Activated CD8-positive, alpha-beta T cell treated with anti-CD3 and anti-CD28 coated beads for 36 hours (primary cell): ENCODE measurements at regions not wholly inside any gene's neighbourhood (a gene's known extent, or its start where the extent isn't known, plus 50 kb on each side); places are given as distances from the start of the nearest gene placed in this dataset.

Source experiments
- ATAC-seq: fragments of 200-7000 bp; cut with Tn5 transposase; one replicate; pipeline ENCODE4 v1.10.0; 2021; ENCODE audit warnings: mild to moderate bottlenecking, moderate library complexity
- CTCF ChIA-PET: fragments of 350-600 bp; sonication (Branson Sonifier 250); formaldehyde crosslinking; loops from one replicate; lab custom pipeline; 2021; ENCODE audit warnings: antibody characterized with exemption; lab: Charles Lee
- POLR2A ChIA-PET: fragments of 350-600 bp; sonication (Branson Sonifier 250); formaldehyde crosslinking; loops from one replicate; lab custom pipeline; 2021; ENCODE audit warnings: antibody characterized with exemption; lab: Charles Lee
- DNase-seq: peaks from one replicate; pipeline ENCODE4 v3.0.0-alpha.2; 2020
- H3K27ac Mint-ChIP-seq: one replicate; pipeline ENCODE4 v1.8.0; 2021; ENCODE audit warnings: mild to moderate bottlenecking, mixed read lengths
- H3K27me3 Mint-ChIP-seq: one replicate; pipeline ENCODE4 v1.8.0; 2021; ENCODE audit warnings: mixed read lengths
- H3K36me3 Mint-ChIP-seq: one replicate; pipeline ENCODE4 v1.8.0; 2021; ENCODE audit warnings: low read depth, mixed read lengths
- H3K4me1 Mint-ChIP-seq: one replicate; pipeline ENCODE4 v1.8.0; 2021; ENCODE audit warnings: low read depth, mixed read lengths
- H3K4me3 Mint-ChIP-seq: one replicate; pipeline ENCODE4 v1.8.0; 2021; ENCODE audit warnings: mild to moderate bottlenecking, moderate library complexity, mixed read lengths
- H3K9me3 Mint-ChIP-seq: one replicate; pipeline ENCODE4 v1.8.0; 2021; ENCODE audit warnings: mixed read lengths
- intact Hi-C: fragments of 100-400 bp; cut with micrococcal nuclease; formaldehyde crosslinking; loops from one replicate; pipeline ENCODE4 v1.10.0; 2022
- TF ChIP-seq, protein P1 (sequence below): fragments of 200-600 bp; IDR thresholded peaks from one replicate; pipeline ENCODE4 v1.8.0; 2022; ENCODE audit warnings: antibody characterized with exemption, mild to moderate bottlenecking

DNA sequence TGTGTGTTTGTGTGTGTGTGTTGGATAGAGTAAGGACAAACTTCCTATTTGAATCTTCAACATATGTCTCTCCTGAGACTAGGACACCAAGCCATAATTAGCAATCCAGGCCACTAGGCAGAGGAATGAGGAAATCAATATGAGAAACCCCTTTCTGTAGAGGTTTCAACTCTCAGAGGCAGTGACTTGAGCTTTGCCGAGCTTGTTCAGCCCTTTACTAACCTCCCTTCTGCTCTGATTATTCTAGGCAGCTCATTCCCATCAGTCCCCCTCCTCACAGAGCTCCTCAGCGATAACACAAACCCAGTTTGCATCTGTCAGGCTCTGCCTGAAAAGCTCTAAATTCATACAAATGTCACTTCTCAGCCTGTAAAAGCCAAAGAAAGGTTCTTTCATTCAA lies 1030.3 kb downstream of the CDH8 start:
- no peak for DNase-seq
- ATAC-seq, result no peak
- ChIA-PET POLR2A (no interaction called here), CTCF (no interaction called here)
- TF ChIP-seq, protein P1, sequence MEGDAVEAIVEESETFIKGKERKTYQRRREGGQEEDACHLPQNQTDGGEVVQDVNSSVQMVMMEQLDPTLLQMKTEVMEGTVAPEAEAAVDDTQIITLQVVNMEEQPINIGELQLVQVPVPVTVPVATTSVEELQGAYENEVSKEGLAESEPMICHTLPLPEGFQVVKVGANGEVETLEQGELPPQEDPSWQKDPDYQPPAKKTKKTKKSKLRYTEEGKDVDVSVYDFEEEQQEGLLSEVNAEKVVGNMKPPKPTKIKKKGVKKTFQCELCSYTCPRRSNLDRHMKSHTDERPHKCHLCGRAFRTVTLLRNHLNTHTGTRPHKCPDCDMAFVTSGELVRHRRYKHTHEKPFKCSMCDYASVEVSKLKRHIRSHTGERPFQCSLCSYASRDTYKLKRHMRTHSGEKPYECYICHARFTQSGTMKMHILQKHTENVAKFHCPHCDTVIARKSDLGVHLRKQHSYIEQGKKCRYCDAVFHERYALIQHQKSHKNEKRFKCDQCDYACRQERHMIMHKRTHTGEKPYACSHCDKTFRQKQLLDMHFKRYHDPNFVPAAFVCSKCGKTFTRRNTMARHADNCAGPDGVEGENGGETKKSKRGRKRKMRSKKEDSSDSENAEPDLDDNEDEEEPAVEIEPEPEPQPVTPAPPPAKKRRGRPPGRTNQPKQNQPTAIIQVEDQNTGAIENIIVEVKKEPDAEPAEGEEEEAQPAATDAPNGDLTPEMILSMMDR, result no peak
- Mint-ChIP-seq H3K9me3 (peaks cover 10% of the 10 kb centered on the region), H3K36me3 (no peaks in the 10 kb centered on the region), H3K4me1 (no peaks in the 10 kb centered on the region), H3K4me3 (no peak overlapping the region), H3K27me3 (no peaks in the 10 kb centered on the region), H3K27ac (no peak overlapping the region)
- intact Hi-C loops, result no loop called here

DNA sequence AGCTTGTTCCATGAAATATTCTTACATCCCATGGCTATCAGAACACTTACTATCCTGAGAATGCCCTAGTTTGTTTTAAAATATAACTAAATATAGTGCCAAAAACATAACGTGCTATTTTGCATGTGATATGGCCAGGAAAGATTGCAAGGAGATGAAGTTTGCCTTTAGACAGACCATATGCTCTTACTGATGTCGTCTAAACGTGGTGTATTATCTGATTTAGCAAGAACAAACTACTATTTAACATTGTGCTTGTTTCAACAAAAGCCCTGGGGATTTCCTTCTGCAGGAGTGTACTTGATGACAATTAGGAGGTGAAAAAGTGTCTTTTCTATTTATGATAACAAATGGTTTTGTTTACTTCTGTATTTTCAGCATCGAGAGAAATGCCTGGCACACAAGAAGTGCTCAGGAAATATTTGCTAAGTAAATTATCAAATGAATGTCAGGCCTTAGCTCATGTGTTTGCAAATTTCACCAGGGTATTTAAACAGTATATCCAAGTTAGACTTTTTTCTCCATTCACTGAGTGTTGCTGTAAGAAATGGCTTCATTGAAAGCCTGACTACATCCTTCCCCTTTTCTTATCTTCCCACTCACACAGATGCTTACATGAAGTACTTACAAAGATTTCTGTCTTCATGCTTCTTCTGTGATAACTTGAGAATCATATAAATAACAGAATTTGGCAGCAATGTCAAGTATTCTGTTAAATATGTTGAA lies 1033.6 kb downstream of the CDH8 start:
- no peaks in the 10 kb centered on the region for H3K36me3 Mint-ChIP-seq
- no peak overlapping the region for H3K4me3 Mint-ChIP-seq
- TF ChIP-seq, protein P1, result no peak
- intact Hi-C loops, result no loop called here
- H3K9me3 Mint-ChIP-seq, result peaks cover 7% of the 10 kb centered on the region
- POLR2A ChIA-PET, result no interaction called here
- DNase-seq (no peak), ATAC-seq (no peak)
- no peaks in the 10 kb centered on the region for H3K27me3 Mint-ChIP-seq
- no peak overlapping the region for H3K27ac Mint-ChIP-seq
- CTCF ChIA-PET, result no interaction called here
- H3K4me1 Mint-ChIP-seq, result no peaks in the 10 kb centered on the region

DNA sequence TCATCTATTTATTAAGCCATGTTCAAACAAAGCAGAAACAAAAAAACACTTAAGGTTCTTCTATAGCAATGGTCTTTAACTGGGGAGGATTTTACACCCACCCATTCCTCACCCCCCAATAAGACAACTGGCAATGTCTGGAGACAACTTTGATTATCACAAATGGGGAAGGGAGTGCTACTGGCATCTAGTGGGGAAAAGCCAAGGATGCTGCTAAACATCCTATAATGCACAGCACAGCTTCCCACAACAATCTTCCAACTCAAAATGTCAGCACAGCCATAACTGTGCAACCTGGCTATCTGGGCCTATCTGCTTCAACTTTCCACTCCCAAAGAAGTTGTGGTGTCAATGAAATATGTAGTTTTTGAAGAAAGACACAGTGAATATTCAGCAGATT lies 1044.4 kb downstream of the CDH8 start:
- DNase-seq (no peak), ATAC-seq (no peak)
- Mint-ChIP-seq H3K9me3 (peaks cover 12% of the 10 kb centered on the region), H3K4me3 (no peak overlapping the region), H3K27me3 (no peaks in the 10 kb centered on the region), H3K4me1 (no peaks in the 10 kb centered on the region), H3K27ac (no peak overlapping the region), H3K36me3 (no peaks in the 10 kb centered on the region)
- ChIA-PET POLR2A (no interaction called here), CTCF (no interaction called here)
- TF ChIP-seq, protein P1, result no peak
- intact Hi-C loops, result no loop called here

DNA sequence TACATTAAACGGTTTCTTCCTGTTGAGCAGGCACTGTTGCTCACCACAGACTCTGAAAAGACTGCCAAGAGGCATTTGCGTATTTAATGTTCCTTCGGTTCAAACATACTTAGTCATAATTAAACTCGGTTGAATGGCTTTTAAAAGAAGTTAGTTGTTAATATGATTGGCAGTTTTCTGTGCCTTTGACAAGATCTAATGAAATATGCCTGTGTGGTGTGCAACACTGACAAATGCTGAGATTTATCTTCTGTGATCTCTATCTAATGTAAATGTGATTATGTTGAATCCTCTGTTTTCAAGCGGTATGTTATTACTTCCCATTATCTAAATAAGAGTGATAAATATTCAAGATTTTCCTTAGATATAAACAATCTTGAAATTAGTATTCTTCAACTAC lies 1046.6 kb downstream of the CDH8 start:
- DNase-seq, result no peak
- no peaks in the 10 kb centered on the region for H3K27me3 Mint-ChIP-seq
- no peak for ATAC-seq

DNA sequence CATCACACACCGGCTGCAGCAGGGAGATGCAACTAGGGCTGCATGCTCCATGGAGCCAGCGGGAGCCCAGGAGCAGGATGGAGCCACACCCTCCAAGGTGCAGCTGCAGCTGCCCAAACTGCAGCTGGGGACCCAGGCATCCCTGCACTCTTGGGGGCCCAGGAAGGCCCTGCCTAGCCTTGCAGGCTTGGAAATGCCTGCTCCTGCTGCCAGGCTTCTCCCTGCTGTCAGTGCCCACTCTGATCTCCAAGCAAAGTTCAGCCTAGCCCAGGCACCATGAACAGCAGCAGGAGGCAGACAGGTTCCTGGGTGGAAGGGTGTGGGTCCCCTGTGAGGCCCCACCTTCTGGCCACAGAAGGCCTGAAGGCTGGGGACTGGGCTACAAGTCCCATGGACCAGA lies 1057.1 kb downstream of the CDH8 start:
- TF ChIP-seq, protein P1, result no peak
- ChIA-PET CTCF (no interaction called here), POLR2A (no interaction called here)
- DNase-seq (no peak), ATAC-seq (no peak)
- no peaks in the 10 kb centered on the region for H3K36me3 Mint-ChIP-seq
- peaks cover 11% of the 10 kb centered on the region for H3K9me3 Mint-ChIP-seq
- no peaks in the 10 kb centered on the region for H3K4me1 Mint-ChIP-seq
- H3K27me3 Mint-ChIP-seq, result no peaks in the 10 kb centered on the region
- H3K27ac Mint-ChIP-seq, result no peak overlapping the region
- intact Hi-C loops, result no loop called here
- no peak overlapping the region for H3K4me3 Mint-ChIP-seq

More for the DNA sequence above, 1046.6 kb downstream of the CDH8 start:
- TF ChIP-seq, protein P1, result no peak
- H3K36me3 Mint-ChIP-seq, result no peaks in the 10 kb centered on the region
- no peaks in the 10 kb centered on the region for H3K4me1 Mint-ChIP-seq
- H3K27ac Mint-ChIP-seq, result no peak overlapping the region
- ChIA-PET CTCF (no interaction called here), POLR2A (no interaction called here)
- H3K9me3 Mint-ChIP-seq, result peaks cover 11% of the 10 kb centered on the region
- intact Hi-C loops, result no loop called here
- no peak overlapping the region for H3K4me3 Mint-ChIP-seq
